Erythroblast (primary cell): ENCODE measurements at regions not wholly inside any gene's neighbourhood (a gene's known extent, or its start where the extent isn't known, plus 50 kb on each side); places are given as distances from the start of the nearest gene placed in this dataset.

ENCODE experiments used
- GATA1 ChIP-seq: IDR thresholded peaks from 2 replicates; pipeline ENCODE4 v1.6.1; 2011; ENCODE audit warnings: low read depth, mild to moderate bottlenecking, control low read depth, low read length, moderate library complexity
- POLR2A ChIP-seq: IDR thresholded peaks from 2 replicates; pipeline ENCODE4 v1.6.1; 2011; ENCODE audit warnings: mild to moderate bottlenecking, low read length

DNA sequence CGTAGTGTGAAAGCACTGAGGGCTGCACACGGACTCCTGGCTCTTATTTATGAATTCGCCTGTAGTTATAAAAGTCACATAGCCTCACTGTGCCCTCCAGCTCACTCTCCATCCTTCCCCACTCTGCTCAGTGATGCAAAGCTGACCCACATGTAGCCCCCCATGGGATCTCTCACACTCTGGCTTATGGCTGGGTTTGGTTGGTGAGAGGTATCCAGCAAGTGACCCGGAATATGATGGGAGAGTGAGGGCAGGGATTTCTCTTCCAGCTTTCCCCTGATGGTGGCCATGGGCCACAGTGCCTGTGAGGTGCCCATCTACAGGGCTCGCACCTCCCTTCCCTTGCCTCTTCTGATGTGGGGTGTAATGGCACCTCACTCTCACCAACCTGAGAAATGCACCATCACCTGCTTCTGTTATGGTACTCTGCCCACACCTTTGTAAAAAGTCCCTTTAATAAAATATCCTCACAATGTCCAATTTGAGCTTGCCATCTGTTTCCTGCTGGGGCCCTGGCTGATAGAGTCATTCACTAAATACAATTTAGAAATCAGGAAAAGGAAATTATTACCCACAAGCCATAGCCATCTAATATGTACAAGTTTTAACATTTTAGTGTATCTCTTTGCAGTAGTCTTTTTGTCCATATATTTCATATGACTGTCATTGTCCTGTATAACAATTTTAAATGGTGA lies 93.6 kb downstream of the SCN11A start:
- TF ChIP-seq POLR2A (no peak), GATA1 (no peak)
